Glutamatergic neuron (in vitro differentiated cells): ENCODE measurements at regions not wholly inside any gene's neighbourhood (a gene's known extent, or its start where the extent isn't known, plus 50 kb on each side); places are given as distances from the start of the nearest gene placed in this dataset.

ENCODE experiments used
- DNase-seq: peaks from one replicate; pipeline ENCODE4 v3.0.0; 2022
- H3K27ac Mint-ChIP-seq: one replicate; pipeline ENCODE4 v1.8.0; 2020; ENCODE audit warnings: mild to moderate bottlenecking, mixed read lengths, inconsistent platforms; ENCODE audit not compliant: unreplicated experiment
- H3K27me3 Mint-ChIP-seq: one replicate; pipeline ENCODE4 v1.8.0; 2020; ENCODE audit warnings: mild to moderate bottlenecking, moderate library complexity, mixed read lengths, inconsistent platforms; ENCODE audit not compliant: unreplicated experiment
- H3K36me3 Mint-ChIP-seq: one replicate; pipeline ENCODE4 v1.8.0; 2020; ENCODE audit warnings: mild to moderate bottlenecking, mixed read lengths, inconsistent platforms; ENCODE audit not compliant: unreplicated experiment
- H3K4me1 Mint-ChIP-seq: one replicate; pipeline ENCODE4 v1.8.0; 2020; ENCODE audit warnings: mild to moderate bottlenecking, low read depth, mixed read lengths, inconsistent platforms; ENCODE audit not compliant: unreplicated experiment
- H3K4me3 Mint-ChIP-seq: one replicate; pipeline ENCODE4 v1.8.0; 2020; ENCODE audit warnings: mild to moderate bottlenecking, mixed read lengths, inconsistent platforms; ENCODE audit not compliant: unreplicated experiment
- H3K9me3 Mint-ChIP-seq: one replicate; pipeline ENCODE4 v1.8.0; 2020; ENCODE audit warnings: mild to moderate bottlenecking, moderate library complexity, mixed read lengths, inconsistent platforms; ENCODE audit not compliant: unreplicated experiment
- CTCF ChIP-seq: fragments of 200-600 bp; sonication (generic); IDR thresholded peaks from one replicate; pipeline ENCODE4 v1.5.0; 2021; ENCODE audit not compliant: partially characterized antibody, unreplicated experiment

- peaks cover 2% of the 10 kb centered on the region for H3K27me3 Mint-ChIP-seq
- TF ChIP-seq CTCF, result no peak
- H3K27ac Mint-ChIP-seq, result no peak overlapping the region
- H3K4me1 Mint-ChIP-seq, result no peaks in the 10 kb centered on the region
- H3K36me3 Mint-ChIP-seq, result peaks cover 8% of the 10 kb centered on the region
- peaks cover 5% of the 10 kb centered on the region for H3K9me3 Mint-ChIP-seq
- DNase-seq, result no peak
- H3K4me3 Mint-ChIP-seq, result no peak overlapping the region
These were observed 50.1 kb upstream of the LIPC start for GRCh38 chr15:58381697-58382096.
